Keratinocyte (primary cell): ENCODE measurements at regions not wholly inside any gene's neighbourhood (a gene's known extent, or its start where the extent isn't known, plus 50 kb on each side); places are given as distances from the start of the nearest gene placed in this dataset.

Experiments
- EZH2 ChIP-seq: IDR thresholded peaks from one replicate; pipeline ENCODE4 v1.6.1; 2012; ENCODE audit warnings: inconsistent platforms, mild to moderate bottlenecking, low read length, moderate library complexity
- TF ChIP-seq, protein P1 (sequence below), 3 experiments: IDR thresholded peaks in 1 of 3; conservative IDR thresholded peaks in 1 of 3; optimal IDR thresholded peaks in 1 of 3; 2 replicates in 2 of 3; 3 replicates in 1 of 3; pipeline versions ENCODE3 to v1.5.1; 2011; ENCODE audit warnings: low read length in 3 of 3, mild to moderate bottlenecking in 3 of 3, moderate library complexity in 2 of 3, control low read depth in 1 of 3, inconsistent platforms in 1 of 3; ENCODE audit not compliant: insufficient read depth in 2 of 3; ENCODE audit errors: extremely low read depth in 1 of 3

DNA sequence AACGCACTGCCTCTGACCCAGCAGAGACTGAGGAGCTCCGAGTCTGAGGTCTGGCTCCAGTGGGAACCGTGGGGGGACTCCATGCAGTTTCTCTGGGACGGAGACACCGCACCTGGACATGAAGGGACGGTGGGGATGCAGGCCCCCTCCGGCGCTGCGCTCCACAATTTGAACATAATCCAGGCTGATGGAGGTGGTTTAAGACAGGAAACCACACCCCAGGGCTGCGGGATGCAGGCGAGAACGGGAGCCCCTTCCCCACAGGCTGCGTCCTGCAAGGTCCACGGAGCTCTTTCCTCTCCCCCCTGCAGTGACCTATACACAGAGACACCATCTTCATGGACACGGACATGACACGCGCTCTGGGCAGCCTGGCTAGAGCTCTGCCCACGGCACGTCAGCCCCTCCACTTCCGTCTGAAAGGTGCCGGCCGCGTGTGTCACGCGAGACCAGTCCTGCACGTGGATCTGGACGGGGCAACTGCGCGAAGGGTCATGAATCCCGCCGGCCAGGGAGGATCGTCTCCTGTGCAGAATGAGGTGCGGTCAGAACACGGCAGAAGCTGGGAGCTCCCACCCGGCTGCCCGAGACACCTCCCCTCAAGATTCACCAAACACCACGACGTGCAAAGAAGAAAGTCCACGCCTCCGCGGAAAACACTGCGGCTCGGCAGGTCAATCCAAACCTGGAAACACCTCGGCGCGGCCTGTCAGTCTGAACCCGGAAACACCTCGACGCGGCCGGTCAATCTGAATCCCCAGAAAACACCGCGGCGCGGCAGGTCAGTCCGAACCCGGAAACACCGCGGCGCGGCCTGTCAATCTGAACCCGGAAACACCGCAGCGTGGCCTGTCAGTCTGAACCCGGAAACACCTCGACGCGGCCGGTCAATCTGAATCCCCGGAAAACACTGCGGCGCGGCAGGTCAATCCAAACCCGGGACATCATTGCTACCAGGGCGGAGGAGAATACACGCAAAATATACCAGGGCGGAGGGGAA is 212.4 kb downstream of the BRD1 start:
- TF ChIP-seq, protein P1, sequence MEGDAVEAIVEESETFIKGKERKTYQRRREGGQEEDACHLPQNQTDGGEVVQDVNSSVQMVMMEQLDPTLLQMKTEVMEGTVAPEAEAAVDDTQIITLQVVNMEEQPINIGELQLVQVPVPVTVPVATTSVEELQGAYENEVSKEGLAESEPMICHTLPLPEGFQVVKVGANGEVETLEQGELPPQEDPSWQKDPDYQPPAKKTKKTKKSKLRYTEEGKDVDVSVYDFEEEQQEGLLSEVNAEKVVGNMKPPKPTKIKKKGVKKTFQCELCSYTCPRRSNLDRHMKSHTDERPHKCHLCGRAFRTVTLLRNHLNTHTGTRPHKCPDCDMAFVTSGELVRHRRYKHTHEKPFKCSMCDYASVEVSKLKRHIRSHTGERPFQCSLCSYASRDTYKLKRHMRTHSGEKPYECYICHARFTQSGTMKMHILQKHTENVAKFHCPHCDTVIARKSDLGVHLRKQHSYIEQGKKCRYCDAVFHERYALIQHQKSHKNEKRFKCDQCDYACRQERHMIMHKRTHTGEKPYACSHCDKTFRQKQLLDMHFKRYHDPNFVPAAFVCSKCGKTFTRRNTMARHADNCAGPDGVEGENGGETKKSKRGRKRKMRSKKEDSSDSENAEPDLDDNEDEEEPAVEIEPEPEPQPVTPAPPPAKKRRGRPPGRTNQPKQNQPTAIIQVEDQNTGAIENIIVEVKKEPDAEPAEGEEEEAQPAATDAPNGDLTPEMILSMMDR (optimal IDR thresholded peaks at IDR 0.05 in 1 of 3, IDR thresholded peaks at IDR 0.05 in 1 of 3, conservative IDR thresholded peaks at IDR 0.05 in 1 of 3; ENCODE audit: extremely low read depth in 1 of 3, insufficient read depth in 2 of 3, low read length in 3 of 3): no peak
- TF ChIP-seq EZH2: no peak
